ENCODE measurements at regions not wholly inside any gene's neighbourhood (a gene's known extent, or its start where the extent isn't known, plus 50 kb on each side); places are given as distances from the start of the nearest gene placed in this dataset.

GRCh38 chr2:125450092-125450491 lies 1205.9 kb upstream of the GYPC start:
- TF ChIP-seq CTCF (IDR thresholded peaks at IDR 0.05) (no peak), POLR2A (IDR thresholded peaks at IDR 0.05) (no peak)

Measured in lower leg skin (tissue), 3 donors.